ENCODE measurements at regions not wholly inside any gene's neighbourhood (a gene's known extent, or its start where the extent isn't known, plus 50 kb on each side); places are given as distances from the start of the nearest gene placed in this dataset.

DNA sequence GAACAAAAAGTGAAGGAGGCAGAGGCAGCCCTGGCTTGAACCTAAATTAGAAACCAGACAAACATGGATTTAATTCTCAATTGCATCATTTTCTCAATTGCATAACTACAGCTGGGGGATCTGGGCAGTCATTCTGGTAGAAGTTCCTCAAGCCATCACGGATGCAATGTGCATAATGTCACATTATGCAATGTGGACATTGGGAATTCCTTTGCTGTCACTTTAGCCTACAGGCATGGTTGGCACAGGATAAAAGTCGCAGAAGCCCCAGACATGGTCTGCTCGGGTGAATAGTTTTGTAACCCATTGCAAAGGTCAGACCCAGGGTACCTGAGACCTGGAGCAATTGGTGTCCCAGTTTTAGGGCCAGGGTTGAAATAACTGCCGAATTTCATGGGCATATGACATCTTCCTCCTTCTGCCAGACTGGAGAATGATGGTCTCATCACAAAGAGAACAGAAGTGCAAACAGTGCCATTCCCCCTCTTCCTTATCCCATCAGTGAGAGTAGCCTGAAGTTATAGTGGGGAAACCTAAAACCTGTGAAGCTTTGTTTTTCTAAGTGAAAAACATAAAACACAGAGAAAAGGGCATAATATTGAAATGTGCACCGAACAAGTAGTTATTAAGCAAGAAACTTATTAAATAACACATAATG is 290.8 kb downstream of the MSX2 start:
- no peak for DNase-seq (ENCODE audit: low read depth)
- H3K4me3 ChIP-seq (ENCODE audit: low read depth, low read length), result no peak overlapping the region
- TF ChIP-seq, protein P1, sequence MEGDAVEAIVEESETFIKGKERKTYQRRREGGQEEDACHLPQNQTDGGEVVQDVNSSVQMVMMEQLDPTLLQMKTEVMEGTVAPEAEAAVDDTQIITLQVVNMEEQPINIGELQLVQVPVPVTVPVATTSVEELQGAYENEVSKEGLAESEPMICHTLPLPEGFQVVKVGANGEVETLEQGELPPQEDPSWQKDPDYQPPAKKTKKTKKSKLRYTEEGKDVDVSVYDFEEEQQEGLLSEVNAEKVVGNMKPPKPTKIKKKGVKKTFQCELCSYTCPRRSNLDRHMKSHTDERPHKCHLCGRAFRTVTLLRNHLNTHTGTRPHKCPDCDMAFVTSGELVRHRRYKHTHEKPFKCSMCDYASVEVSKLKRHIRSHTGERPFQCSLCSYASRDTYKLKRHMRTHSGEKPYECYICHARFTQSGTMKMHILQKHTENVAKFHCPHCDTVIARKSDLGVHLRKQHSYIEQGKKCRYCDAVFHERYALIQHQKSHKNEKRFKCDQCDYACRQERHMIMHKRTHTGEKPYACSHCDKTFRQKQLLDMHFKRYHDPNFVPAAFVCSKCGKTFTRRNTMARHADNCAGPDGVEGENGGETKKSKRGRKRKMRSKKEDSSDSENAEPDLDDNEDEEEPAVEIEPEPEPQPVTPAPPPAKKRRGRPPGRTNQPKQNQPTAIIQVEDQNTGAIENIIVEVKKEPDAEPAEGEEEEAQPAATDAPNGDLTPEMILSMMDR (IDR thresholded peaks at IDR 0.05; ENCODE audit: insufficient read depth, low read depth, low read length, missing control alignments), result no peak

DNA sequence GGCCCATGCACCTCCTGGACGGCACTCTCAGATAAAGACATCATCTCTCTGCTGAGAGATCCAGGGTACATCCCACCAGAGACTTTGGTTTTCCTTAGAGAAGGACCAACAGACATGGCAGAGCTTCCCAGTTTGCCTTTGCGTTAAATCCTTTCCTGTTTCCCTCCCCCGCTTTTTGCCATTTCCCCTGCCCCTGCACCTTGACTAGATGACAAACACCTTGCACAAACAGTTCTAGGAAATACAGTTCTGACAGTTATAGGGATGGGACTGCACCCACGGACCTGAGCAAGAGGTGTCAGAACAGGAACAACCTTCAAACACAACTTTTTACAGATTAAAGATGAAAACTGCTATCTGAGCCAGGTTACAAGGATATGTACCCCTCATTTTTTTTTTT is 288.9 kb downstream of the MSX2 start:
- no peak for DNase-seq (ENCODE audit: low read depth)
- no peak overlapping the region for H3K4me3 ChIP-seq (ENCODE audit: low read depth, low read length)
- TF ChIP-seq, protein P1 (IDR thresholded peaks at IDR 0.05; ENCODE audit: insufficient read depth, low read depth, low read length, missing control alignments), result no peak

DNA sequence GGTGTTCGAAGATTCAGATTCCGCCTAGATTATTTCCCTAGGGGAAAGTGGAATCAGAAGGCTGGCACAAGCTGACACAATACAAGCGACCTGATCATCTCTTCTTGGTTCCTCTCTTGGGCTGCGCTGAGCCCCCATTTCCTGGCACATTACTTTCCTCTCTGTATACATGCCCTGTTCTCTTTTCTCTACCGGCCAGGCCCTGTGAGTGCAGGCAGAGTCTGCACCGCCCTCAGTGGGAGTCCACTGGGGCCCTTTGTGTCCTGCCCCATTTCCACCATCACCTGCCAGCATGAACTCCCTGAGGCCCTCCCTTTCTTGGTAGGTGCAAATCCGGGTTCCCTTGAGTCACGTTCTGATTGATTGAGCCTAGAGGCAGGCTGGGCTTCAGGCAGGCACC is 287.9 kb downstream of the MSX2 start:
- no peak overlapping the region for H3K4me3 ChIP-seq (ENCODE audit: low read depth, low read length)
- TF ChIP-seq, protein P1 (IDR thresholded peaks at IDR 0.05; ENCODE audit: insufficient read depth, low read depth, low read length, missing control alignments), result no peak
- no peak for DNase-seq (ENCODE audit: low read depth)

DNA sequence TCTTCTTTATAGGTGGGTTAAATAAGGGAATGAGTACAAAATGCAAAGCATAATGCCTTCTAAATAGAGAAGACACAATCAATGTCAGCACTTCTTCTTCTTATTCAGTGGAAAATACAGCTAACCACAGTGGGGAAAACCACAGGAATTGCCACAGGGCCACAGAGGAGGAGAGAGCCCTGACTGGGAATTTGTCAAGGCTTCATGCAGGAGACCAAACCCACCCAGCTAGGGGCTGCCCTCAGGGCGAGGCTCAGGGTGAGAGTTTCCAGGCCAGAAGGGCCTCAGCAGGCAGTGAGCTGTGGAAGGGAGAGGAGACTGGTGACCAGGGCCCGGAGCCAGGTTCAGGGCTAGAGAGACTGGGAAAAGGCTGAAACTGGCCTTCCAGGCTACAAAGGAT is 279.1 kb downstream of the MSX2 start:
- DNase-seq (ENCODE audit: low read depth), result no peak
- TF ChIP-seq, protein P1 (IDR thresholded peaks at IDR 0.05; ENCODE audit: insufficient read depth, low read depth, low read length, missing control alignments), result no peak
- no peak overlapping the region for H3K4me3 ChIP-seq (ENCODE audit: low read depth, low read length)

DNA sequence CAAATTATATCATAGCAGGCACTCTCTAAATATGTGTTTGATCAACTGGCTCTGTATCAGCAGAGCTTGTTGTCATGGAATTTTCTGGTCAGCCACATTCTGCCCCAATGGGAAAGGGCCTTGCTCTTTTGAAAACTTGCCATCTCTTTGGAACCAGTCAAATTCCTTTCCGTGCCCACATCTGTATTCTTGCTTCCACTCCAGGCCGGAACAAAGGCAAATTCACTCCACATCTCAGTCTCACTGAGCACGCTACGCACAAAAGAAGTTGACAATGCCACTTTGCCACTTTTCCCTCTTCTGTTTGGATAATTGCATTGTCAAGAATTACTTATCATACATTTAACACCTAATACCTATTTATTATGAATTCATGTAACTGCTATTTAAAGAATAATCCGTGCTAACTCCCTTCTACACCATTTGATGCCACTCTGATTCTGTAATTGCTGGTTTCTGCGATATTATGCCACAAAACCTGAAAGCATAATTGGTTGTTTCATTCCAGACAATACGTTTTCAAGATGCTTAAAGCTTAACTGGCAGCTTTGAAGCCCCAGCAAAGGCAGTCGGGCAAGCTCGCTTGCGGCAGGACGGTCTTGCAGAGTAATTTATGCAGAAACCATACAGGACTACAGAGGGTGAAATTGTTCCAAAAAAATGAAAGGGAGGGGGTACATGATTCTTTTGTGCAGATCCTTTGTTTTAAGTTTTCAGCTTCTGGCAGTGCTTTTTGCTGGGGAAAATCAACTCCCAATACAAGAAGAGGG is 277.7 kb downstream of the MSX2 start:
- no peak overlapping the region for H3K4me3 ChIP-seq (ENCODE audit: low read depth, low read length)
- no peak for DNase-seq (ENCODE audit: low read depth)
- TF ChIP-seq, protein P1 (IDR thresholded peaks at IDR 0.05; ENCODE audit: insufficient read depth, low read depth, low read length, missing control alignments), result no peak

DNA sequence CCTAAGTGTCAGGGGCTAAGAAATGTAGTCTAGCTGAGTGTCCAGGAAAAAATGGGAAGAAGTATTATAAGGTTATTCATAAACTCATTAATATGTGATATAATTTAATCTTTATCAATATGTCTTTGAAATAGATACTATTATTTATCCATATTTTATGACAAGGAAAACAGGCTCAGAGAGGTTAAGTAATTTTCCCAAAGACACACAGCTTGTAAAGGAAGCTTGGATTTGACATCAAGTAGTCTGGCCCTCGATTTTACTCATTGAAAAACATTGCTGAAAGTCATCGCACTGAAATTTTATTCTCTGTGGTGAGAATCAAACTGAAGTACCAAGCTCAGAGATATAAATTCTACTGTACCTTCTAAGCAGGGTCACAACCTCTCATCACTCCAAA is 276.9 kb downstream of the MSX2 start:
- H3K4me3 ChIP-seq (ENCODE audit: low read depth, low read length), result no peak overlapping the region
- TF ChIP-seq, protein P1 (IDR thresholded peaks at IDR 0.05; ENCODE audit: insufficient read depth, low read depth, low read length, missing control alignments), result no peak
- DNase-seq (ENCODE audit: low read depth), result no peak

Measured in GM12865 (cell line).